ENCODE measurements at regions not wholly inside any gene's neighbourhood (a gene's known extent, or its start where the extent isn't known, plus 50 kb on each side); places are given as distances from the start of the nearest gene placed in this dataset.

DNA sequence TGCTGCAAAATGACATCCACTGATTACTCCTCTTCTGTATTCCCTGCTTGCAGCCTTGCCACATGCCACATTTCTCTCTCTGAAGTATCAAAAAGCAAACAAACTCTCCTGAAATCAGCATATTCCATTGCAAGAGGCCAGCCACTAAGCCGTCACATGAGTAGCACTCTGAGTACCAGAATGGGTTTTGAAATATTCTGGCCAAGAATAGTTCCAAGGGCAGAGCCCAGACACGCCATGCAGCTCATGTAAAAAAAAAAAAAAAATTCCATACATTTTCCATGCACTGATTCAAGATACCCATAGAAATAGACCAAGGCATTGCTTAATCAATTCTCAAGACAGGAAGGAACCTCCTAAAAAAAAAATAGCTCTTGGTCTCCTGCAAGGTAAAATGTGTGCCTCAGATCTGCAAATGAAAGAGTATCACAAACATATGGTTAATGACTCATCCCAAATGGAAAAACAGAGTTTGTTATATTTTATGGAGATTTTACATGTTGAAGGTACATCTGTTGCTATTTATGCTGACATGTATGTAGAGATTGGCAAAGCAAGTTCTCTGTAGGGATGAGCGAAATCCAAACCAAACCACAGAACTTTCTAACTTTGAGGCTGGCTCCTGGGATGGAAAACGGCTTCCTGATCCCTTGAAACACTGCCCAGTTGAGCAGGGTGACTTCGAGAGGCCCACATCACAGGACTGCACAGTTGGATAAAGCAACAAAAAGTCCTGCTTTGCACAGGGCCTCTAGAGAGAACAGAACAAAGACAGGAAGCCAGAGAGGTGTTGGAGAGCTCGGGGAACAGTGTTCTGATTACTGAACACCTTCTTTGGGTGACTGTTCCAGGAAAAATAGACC, 346.2 kb downstream of the ZNF521 start:
- TF ChIP-seq, protein P1, sequence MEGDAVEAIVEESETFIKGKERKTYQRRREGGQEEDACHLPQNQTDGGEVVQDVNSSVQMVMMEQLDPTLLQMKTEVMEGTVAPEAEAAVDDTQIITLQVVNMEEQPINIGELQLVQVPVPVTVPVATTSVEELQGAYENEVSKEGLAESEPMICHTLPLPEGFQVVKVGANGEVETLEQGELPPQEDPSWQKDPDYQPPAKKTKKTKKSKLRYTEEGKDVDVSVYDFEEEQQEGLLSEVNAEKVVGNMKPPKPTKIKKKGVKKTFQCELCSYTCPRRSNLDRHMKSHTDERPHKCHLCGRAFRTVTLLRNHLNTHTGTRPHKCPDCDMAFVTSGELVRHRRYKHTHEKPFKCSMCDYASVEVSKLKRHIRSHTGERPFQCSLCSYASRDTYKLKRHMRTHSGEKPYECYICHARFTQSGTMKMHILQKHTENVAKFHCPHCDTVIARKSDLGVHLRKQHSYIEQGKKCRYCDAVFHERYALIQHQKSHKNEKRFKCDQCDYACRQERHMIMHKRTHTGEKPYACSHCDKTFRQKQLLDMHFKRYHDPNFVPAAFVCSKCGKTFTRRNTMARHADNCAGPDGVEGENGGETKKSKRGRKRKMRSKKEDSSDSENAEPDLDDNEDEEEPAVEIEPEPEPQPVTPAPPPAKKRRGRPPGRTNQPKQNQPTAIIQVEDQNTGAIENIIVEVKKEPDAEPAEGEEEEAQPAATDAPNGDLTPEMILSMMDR (IDR thresholded peaks at IDR 0.05) = no peak
- TF ChIP-seq EZH2 (IDR thresholded peaks at IDR 0.05; ENCODE audit: borderline replicate concordance, insufficient read depth, low read depth, low read length, poor library complexity, severe bottlenecking) = no peak

Data from B cell (primary cell).